NCI-H1092 (cell line): ENCODE measurements at regions not wholly inside any gene's neighbourhood (a gene's known extent, or its start where the extent isn't known, plus 50 kb on each side); places are given as distances from the start of the nearest gene placed in this dataset.

ENCODE experiments used
- DNase-seq: peaks from one replicate; lab custom pipeline; 2025; lab: John Stamatoyannopoulos, UW

DNA sequence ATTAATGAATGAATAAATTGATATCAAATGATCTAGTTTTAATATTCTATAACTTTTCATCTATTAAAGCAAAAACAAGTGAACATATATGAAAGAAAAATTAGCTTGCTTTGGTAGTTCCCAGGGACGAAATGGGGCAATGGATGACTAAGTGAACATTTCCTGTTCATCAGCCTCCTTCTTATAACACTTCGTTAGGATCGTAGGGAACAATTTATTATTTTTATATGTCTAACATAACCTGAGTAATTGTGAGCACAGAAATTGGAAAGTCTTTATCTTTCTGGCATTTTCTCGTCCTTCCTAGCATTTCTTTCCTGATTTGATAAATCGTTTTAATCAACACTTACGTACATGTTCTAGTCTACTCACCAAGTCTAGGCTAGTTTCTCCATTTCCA is 59.1 kb upstream of the PPP1R3C start:
- no peak for DNase-seq

DNA sequence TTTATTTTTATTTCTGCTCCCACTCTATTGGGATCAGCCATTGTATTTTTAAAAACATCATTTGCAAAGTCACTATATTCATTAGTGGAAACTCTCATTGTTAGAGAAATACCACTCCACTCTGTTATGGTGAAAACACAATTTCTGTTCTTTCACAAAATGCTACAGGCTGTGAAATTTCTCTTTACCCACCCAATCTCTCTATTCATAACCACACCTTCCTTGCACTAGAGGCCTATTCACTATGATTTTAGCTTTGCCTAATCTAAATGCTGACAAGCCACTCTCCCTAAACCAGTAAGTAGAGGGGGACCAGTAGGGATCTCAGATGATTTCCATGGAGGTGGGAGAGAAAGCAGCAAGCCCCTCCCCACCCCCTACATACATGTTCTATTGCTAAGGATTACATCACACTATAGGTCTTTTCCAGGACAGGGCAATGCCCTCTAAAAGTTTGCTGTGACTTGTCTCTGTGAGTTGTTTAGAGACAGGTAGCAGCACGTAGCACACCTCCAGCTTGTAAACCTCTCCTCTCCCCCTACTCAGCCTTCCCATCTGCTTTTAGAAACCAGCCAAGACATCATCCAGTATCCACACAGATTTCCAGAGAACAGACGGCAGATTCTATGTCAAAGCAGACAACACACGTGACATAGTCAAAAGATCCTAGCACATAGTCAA is 58.3 kb upstream of the PPP1R3C start:
- no peak for DNase-seq

DNA sequence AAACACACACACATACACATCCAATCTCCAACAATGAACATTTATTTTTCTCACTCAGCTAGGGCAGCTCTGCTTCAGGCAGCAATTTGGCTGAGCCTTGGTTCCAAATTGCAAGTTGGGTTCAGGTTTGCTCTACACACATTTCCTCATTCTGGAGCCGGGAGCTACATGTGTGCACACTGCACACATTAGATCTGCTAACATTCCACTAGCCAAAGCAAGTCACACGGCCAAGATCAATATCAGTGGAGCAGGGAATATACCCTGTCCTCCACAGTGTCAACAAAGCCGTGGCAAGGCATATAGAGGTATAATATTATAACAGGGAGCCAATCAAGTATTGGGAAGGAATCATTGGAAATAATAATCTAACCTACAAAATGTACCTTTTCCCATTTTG is 57.5 kb upstream of the PPP1R3C start:
- DNase-seq, result no peak

DNA sequence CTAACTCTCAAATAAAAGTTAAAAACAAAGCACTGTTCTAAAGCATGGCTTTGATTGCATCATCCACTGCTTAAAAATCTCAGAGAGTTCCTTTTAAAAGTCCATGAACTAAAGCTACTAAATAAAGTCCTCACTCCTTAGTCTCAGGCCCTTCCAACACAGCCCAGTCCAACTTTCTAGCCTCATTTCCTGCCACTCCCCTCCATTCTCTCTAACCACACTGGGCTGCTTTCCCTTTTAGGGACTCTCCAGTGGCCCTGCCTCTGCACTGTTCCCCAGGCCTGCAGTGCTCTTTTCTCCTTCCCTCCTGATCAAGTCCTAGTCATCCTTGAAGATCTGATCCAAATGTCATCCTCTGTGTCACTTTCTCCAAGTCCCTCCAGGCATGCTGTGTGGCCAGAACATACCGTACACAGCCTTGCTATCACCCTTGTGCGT is 56.9 kb upstream of the PPP1R3C start:
- DNase-seq, result no peak

DNA sequence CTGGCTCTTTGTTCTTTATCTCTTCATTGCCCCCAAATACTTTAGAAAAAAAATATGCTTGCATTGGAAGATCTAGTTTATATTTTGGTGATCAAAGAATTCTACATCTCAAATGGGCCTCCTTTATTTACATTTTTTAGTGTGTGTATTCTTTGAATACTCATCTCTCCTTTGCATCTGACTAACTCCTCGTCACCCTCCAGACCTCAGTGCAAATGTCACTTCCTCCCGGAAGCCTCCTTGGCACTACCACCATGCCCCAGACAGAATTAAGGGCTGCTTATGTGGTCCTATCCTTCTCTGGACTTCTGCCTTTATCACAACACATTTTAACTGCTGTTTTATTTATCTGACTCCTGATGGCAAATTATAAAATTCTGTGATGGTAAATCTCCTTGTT is 52.0 kb upstream of the PPP1R3C start:
- DNase-seq, result no peak

DNA sequence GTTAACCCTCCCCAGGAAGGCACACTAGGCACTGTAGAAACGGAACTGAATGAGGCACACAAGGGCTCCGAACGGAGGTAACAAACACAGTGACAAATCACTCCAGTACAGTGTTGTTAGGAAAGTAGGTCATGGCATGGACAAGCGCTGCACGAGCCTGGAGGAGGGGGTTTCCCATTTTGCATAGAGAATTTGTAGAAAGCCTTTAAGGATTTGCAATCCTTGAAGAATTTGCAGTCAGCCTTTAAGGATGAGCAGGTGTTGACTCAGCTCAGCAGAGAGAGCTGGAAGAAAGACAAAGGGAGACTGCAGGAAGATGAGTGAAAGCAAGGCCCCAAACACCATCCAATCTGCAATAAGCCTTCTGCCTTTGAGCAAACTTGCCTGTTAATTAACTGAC is 51.1 kb upstream of the PPP1R3C start:
- DNase-seq, result no peak

DNA sequence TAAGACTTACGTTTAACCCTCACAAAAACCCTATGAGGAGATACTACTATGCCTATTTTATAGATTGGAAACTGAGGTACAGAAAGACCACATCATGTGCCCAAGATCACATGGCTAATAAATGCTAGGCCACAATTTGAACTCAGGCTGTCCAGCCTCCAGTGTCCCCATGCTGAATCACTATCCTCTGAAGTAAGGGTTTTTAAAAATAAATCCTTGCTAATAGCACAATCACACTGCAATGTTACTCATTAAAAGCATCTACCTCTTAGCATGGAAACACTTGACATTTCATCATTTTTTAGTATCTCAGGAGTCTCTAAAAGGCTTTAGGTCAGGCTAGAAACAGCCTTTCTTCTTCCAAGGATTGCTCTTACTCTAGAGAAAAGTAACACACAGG is 50.0 kb upstream of the PPP1R3C start:
- DNase-seq, result no peak
